ENCODE measurements at regions not wholly inside any gene's neighbourhood (a gene's known extent, or its start where the extent isn't known, plus 50 kb on each side); places are given as distances from the start of the nearest gene placed in this dataset.

DNA sequence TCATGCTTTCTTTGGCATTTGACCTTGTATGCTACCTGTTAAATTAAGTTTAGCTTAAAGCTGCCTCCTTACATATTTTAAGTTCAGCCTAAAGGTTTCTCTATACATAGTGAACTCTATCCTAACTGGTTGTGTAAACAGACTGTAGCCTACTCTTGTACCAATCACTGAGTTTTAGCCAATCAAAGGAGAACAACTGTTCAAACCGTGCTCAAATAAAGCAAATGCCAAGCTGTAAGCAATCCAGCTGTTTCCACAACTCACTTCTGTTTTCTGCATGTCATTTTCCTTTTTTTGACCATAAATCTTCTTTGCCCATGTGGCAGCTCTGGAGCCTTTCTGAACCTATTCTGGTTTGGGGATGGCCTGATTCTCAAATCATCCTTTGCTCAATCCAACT is 1603.8 kb upstream of the ACVR2A start:
- TF ChIP-seq, protein P1, sequence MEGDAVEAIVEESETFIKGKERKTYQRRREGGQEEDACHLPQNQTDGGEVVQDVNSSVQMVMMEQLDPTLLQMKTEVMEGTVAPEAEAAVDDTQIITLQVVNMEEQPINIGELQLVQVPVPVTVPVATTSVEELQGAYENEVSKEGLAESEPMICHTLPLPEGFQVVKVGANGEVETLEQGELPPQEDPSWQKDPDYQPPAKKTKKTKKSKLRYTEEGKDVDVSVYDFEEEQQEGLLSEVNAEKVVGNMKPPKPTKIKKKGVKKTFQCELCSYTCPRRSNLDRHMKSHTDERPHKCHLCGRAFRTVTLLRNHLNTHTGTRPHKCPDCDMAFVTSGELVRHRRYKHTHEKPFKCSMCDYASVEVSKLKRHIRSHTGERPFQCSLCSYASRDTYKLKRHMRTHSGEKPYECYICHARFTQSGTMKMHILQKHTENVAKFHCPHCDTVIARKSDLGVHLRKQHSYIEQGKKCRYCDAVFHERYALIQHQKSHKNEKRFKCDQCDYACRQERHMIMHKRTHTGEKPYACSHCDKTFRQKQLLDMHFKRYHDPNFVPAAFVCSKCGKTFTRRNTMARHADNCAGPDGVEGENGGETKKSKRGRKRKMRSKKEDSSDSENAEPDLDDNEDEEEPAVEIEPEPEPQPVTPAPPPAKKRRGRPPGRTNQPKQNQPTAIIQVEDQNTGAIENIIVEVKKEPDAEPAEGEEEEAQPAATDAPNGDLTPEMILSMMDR (IDR thresholded peaks at IDR 0.05; ENCODE audit: insufficient read depth, low read length): no peak
- TF ChIP-seq POLR2AphosphoS5 (IDR thresholded peaks at IDR 0.05; ENCODE audit: low read depth): no peak

All from HL-60 (cell line).